CD14-positive monocyte (primary cell): ENCODE measurements at regions not wholly inside any gene's neighbourhood (a gene's known extent, or its start where the extent isn't known, plus 50 kb on each side); places are given as distances from the start of the nearest gene placed in this dataset.

Experiments used
- DNase-seq, 3 donors: peaks; one replicate each; pipeline ENCODE4 v3.0.0-alpha.2; 2011 to 2022
- H2AFZ ChIP-seq: 2 replicates; pipeline ENCODE4 v1.6.0; 2012; ENCODE audit warnings: mild to moderate bottlenecking, low read depth, low read length, inconsistent platforms; ENCODE audit not compliant: insufficient read depth, poor library complexity, severe bottlenecking
- H3K27ac ChIP-seq, 2 donors: 1 replicate in 1 of 2; 2 replicates in 1 of 2; pipeline ENCODE4 v1.5.1; 2012 to 2013; ENCODE audit warnings: low read length in 2 of 2, control low read depth in 1 of 2, inconsistent platforms in 1 of 2, low read depth in 1 of 2, mild to moderate bottlenecking in 1 of 2
- H3K27me3 ChIP-seq, 2 donors: one replicate each; pipeline versions ENCODE4 v1.6.0 to v1.6.1; 2011 to 2013; ENCODE audit warnings: low read length in 2 of 2; ENCODE audit not compliant: control insufficient read depth in 2 of 2, insufficient read depth in 2 of 2
- H3K36me3 ChIP-seq, 2 donors: replicated peaks in 1 of 2; 1 replicate in 1 of 2; 2 replicates in 1 of 2; pipeline versions ENCODE4 v1.5.1 to v1.6.1; 2012 to 2013; ENCODE audit warnings: low read length in 2 of 2, control low read depth in 1 of 2, inconsistent platforms in 1 of 2, mild to moderate bottlenecking in 1 of 2; ENCODE audit not compliant: insufficient read depth in 2 of 2, control insufficient read depth in 1 of 2
- H3K4me1 ChIP-seq, 2 donors: 1 replicate in 1 of 2; 2 replicates in 1 of 2; pipeline versions ENCODE4 v1.5.1 to v1.6.1; 2012 to 2013; ENCODE audit warnings: low read length in 2 of 2, control low read depth in 1 of 2, inconsistent platforms in 1 of 2, mild to moderate bottlenecking in 1 of 2, moderate library complexity in 1 of 2; ENCODE audit not compliant: insufficient read depth in 2 of 2, control insufficient read depth in 1 of 2
- H3K4me2 ChIP-seq: replicated peaks from 2 replicates; pipeline ENCODE3; 2012; ENCODE audit warnings: low read length, moderate library complexity, mild to moderate bottlenecking; ENCODE audit not compliant: poor library complexity, severe bottlenecking; ENCODE audit errors: extremely low read depth
- H3K4me3 ChIP-seq, 3 experiments: fragments of 200-600 bp in 1 of 3; sonication (generic) in 1 of 3; replicated peaks in 1 of 3; 1 replicate in 2 of 3; 2 replicates in 1 of 3; pipeline ENCODE4 v1.5.1; 2011 to 2013; ENCODE audit warnings: low read length in 3 of 3, mild to moderate bottlenecking in 3 of 3, control low read depth in 2 of 3, low read depth in 2 of 3, inconsistent platforms in 1 of 3, moderate library complexity in 1 of 3
- H3K79me2 ChIP-seq: 2 replicates; pipeline ENCODE4 v1.6.0; 2012; ENCODE audit warnings: mild to moderate bottlenecking, control low read depth, inconsistent platforms, low read length, moderate library complexity; ENCODE audit not compliant: insufficient read depth
- H3K9ac ChIP-seq: 2 replicates; pipeline ENCODE4 v1.6.0; 2017; ENCODE audit warnings: low read length, mild to moderate bottlenecking; ENCODE audit not compliant: insufficient read depth, poor library complexity, severe bottlenecking
- H3K9me3 ChIP-seq, 2 donors: replicated peaks in 1 of 2; 1 replicate in 1 of 2; 2 replicates in 1 of 2; pipeline versions ENCODE4 v1.5.1 to v1.6.1; 2012 to 2013; ENCODE audit warnings: low read length in 2 of 2, control low read depth in 1 of 2; ENCODE audit not compliant: control insufficient read depth in 1 of 2, insufficient read depth in 1 of 2
- H4K20me1 ChIP-seq: 2 replicates; pipeline ENCODE4 v1.6.0; 2012; ENCODE audit warnings: mild to moderate bottlenecking, low read length, control low read depth, moderate library complexity; ENCODE audit not compliant: insufficient read depth
- H3K27ac Mint-ChIP-seq, 7 donors: one replicate each; pipeline ENCODE4 v1.8.0; 2020; ENCODE audit warnings: mild to moderate bottlenecking in 7 of 7, mixed read lengths in 7 of 7, moderate library complexity in 6 of 7, inconsistent platforms in 2 of 7
- H3K27me3 Mint-ChIP-seq, 3 donors: one replicate each; pipeline ENCODE4 v1.8.0; 2021 to 2022; ENCODE audit warnings: low read depth in 3 of 3, mild to moderate bottlenecking in 3 of 3, mixed read lengths in 3 of 3, moderate library complexity in 3 of 3, inconsistent platforms in 1 of 3
- H3K36me3 Mint-ChIP-seq, 2 donors: one replicate each; pipeline ENCODE4 v1.8.0; 2020; ENCODE audit warnings: mixed read lengths in 2 of 2, inconsistent platforms in 1 of 2, mild to moderate bottlenecking in 1 of 2
- H3K4me1 Mint-ChIP-seq: one replicate; pipeline ENCODE4 v1.8.0; 2020; ENCODE audit warnings: mild to moderate bottlenecking, mixed read lengths
- H3K4me3 Mint-ChIP-seq, 2 donors: one replicate each; pipeline ENCODE4 v1.8.0; 2020; ENCODE audit warnings: mild to moderate bottlenecking in 2 of 2, mixed read lengths in 2 of 2, moderate library complexity in 1 of 2
- H3K9me3 Mint-ChIP-seq, 7 donors: one replicate each; pipeline ENCODE4 v1.8.0; 2020 to 2022; ENCODE audit warnings: mixed read lengths in 7 of 7, mild to moderate bottlenecking in 6 of 7, moderate library complexity in 6 of 7, inconsistent platforms in 2 of 7
- CTCF ChIP-seq: fragments of 200-600 bp; IDR thresholded peaks from one replicate; pipeline ENCODE4 v1.8.0; 2022; ENCODE audit warnings: antibody characterized with exemption, mild to moderate bottlenecking
- whole genome bisulfite sequencing: methylation state at CpG from one replicate; pipeline ENCODE4 v1.1.5; 2013; ENCODE audit warnings: missing lambda C conversion rate; ENCODE audit not compliant: insufficient coverage; 5-methylcytosine and 5-hydroxymethylcytosine counted together
- intact Hi-C, 2 donors: fragments of 100-400 bp; cut with micrococcal nuclease; formaldehyde crosslinking; loops; one replicate each; pipeline versions ENCODE4 v1.15.0 to v1.15.1; 2023

DNA sequence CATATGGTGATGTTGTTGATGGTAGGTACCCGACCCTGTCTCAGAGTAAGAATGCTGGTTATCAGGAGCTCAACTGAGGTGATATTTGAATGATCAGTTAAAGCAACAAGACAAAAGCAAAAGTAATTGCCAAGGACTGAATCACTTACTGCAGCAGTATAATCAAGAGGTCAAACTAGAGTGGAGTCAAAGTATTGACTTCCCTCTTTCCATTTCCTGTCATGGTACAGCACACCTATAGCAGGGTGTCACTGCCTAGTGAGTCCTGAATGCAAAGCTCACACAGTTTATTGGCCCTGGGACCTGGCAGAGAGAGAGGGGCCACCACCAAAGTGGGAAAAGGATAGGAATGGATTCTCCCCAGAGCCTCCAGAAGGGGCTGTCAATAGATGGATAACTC is 886.1 kb upstream of the SORCS1 start:
- no CpG with 5 or more reads among the region's 1 CpG for WGBS
- Histone ChIP-seq H3K9ac (no peak overlapping the region), H3K9me3 (no peaks in the 10 kb centered on the region), H3K36me3 (no peaks in the 10 kb centered on the region), H2AFZ (no peak overlapping the region), H3K79me2 (no peaks in the 10 kb centered on the region), H3K4me2 (no peak overlapping the region), H3K27ac (no peak overlapping the region), H3K4me3 (no peak overlapping the region), H3K27me3 (no peaks in the 10 kb centered on the region), H4K20me1 (no peaks in the 10 kb centered on the region), H3K4me1 (no peaks in the 10 kb centered on the region)
- Mint-ChIP-seq H3K36me3 (no peaks in the 10 kb centered on the region), H3K9me3 (peaks cover 0 to 17% (median 2%) of the 10 kb centered on the region in 7 donors), H3K4me1 (no peaks in the 10 kb centered on the region), H3K27me3 (no peaks in the 10 kb centered on the region), H3K27ac (no peak overlapping the region), H3K4me3 (no peak overlapping the region)
- no peak for DNase-seq
- no peak for TF ChIP-seq CTCF
- intact Hi-C loops = no loop called here

GRCh38 chr10:108049668-108050067 is 885.2 kb upstream of the SORCS1 start:
- H3K4me2 ChIP-seq = no peak overlapping the region
- intact Hi-C loops = no loop called here
- no peaks in the 10 kb centered on the region for H3K27me3 ChIP-seq
- Mint-ChIP-seq H3K4me3 (no peak overlapping the region), H3K4me1 (no peaks in the 10 kb centered on the region), H3K27me3 (no peaks in the 10 kb centered on the region), H3K36me3 (no peaks in the 10 kb centered on the region), H3K9me3 (peaks cover 0 to 15% (median 2%) of the 10 kb centered on the region in 7 donors), H3K27ac (no peak overlapping the region)
- WGBS = 83% methylated on average over 1 of the region's 1 CpG
- DNase-seq = no peak
- H3K27ac ChIP-seq = no peak overlapping the region
- H3K4me3 ChIP-seq = no peak overlapping the region
- no peak overlapping the region for H3K9ac ChIP-seq
- TF ChIP-seq CTCF = no peak
- H3K36me3 ChIP-seq = no peaks in the 10 kb centered on the region
- H3K4me1 ChIP-seq = no peaks in the 10 kb centered on the region
- H3K79me2 ChIP-seq = no peaks in the 10 kb centered on the region
- no peaks in the 10 kb centered on the region for H3K9me3 ChIP-seq
- no peak overlapping the region for H2AFZ ChIP-seq
- no peaks in the 10 kb centered on the region for H4K20me1 ChIP-seq
